ENCODE measurements at regions not wholly inside any gene's neighbourhood (a gene's known extent, or its start where the extent isn't known, plus 50 kb on each side); places are given as distances from the start of the nearest gene placed in this dataset.
"Not testable (repeated sequence)": the region's sequence is repeated elsewhere in the genome, so short reads cannot be mapped to it uniquely, and the experiment has no call there.

DNA sequence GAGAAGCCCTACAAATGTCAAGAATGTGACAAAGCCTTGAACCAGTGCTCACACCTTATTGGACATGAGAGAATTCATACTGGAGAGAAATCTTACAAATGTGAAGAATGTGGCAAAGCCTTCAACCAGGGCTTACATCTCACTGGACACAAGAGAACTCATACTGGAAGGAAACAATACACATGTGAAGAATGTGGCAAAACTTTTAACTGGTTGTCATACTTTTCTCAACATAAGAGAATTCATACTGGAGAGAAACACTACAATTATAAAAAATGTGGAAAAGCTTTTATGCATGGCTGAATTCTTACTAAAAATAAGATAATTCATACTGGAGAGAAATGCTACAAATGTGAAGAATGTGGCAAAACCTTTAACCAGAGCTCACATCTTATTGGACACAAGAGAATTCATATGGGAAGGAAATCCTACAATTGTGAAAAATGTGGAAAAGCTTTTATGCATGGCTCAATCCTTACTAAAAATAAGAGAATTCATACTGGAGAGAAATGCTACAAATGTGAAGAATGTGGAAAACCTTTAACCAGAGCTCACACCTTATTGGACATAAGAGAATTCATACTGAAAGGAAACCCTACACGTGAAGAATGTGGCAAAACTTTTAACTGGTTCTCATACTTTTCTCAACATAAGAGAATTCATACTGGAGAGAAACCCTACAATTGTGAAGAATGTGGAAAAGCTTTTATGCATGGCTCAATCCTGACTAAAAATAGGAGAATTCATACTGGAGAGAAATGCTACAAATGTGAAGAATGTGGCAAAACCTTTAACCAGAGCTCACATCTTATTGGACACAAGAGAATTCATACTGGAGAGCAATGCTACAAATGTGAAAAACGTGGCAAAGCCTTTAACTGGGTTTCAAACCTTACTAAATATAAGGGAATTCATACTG is 350.6 kb upstream of the NUPR2 start:
- not testable (repeated sequence) for DNase-seq (ENCODE audit: low read depth in 2 of 2)

DNA sequence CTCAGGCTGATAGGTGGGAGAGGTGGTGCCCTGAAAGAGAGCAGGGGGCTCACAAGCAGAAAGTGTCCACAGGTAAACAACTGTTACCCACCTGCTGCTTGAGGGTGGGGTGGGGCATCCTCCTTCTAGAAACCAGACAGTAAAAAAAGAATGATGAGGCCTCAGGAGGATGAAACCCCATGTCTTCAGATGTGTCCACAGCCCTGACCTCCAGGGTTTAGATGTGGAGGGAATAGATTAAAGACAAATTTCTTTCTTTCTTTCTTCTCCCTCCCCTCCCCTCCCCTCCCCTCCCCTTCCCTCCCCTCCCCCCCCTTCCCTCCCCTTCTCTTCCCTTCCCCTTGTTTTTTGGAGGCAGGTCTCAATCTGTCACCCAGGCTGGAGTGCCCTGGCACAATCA is 333.5 kb upstream of the NUPR2 start:
- DNase-seq (ENCODE audit: low read depth in 2 of 2): no peak

DNA sequence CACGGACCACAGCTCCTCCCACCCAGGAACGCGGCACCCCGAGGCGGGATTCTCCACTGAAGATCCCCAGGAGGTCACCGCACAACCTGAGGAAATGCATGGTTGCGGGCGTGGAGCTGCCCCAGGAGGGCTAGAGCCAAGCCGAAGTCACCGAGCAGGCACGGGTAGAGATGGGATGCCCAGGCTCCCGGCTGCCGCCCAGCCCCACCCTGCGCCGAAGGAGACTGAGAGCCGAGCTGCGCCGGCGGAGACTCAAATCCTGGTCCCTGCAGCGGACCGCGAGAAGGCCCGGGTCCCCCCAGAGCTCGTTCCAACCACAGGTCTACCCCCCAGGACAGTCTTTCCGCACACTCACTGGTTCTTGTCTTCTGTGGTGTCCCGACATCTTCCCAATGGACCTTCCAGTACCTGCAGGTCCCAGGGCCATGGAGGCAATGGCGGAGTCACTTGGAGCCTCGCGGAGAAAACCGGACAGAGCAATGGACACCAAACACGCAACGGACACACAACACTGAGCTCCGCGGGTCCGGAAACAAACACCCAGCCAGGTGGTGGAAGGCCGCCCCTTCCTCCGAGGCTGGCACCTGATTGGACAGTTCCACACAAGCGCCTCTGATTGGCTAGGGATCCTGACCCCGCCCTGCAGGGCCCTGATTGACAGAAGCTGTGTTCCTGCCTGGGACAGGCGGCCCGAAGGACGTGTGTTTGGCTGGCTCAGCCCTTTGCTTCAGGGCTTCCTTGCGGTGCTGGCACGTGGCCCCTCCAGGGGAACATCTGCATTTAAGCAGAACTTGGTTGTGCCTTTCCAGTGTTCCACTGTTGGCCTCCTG is 331.9 kb upstream of the NUPR2 start:
- DNase-seq (ENCODE audit: low read depth in 2 of 2): no peak

DNA sequence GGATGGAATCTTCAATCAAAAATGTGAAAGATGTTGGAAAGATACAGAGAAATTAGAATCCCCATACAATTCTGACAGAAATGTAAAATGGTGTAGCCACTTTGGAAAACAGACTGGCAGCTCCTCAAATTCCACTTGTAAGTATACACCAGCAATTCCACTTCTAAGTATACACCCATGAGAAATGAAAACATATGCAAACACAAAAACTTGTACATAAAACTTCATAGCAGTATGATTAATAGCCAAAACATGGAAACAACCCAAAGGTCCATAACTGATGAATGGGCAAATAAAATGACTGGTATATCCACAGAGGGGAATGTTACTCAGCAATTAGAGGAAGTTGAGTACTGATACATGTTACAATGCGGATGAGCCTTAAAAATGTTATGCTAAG is 304.3 kb upstream of the NUPR2 start:
- not testable (repeated sequence) for DNase-seq (ENCODE audit: low read depth in 2 of 2)

DNA sequence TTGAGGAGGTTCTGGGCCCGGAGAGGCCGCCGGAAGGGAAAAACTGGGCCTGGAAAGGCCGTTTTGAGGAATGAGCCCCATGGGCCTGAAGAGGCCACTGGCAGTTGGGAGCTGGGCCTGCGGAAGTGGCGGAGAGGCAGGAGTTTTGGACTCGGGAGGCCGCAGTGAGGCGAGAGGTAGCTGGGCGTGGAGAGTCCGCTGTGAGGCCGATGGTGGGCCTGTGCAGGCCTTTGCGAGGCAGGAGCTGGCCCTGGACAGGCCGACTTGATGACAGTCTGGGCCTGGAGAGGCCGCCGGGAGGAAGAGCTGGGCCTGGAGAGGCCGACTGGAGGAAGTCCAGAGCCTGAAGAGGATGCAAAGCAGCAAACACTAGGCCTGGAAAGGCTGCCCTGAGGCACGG is 259.0 kb upstream of the NUPR2 start:
- DNase-seq (ENCODE audit: low read depth in 2 of 2): no peak

DNA sequence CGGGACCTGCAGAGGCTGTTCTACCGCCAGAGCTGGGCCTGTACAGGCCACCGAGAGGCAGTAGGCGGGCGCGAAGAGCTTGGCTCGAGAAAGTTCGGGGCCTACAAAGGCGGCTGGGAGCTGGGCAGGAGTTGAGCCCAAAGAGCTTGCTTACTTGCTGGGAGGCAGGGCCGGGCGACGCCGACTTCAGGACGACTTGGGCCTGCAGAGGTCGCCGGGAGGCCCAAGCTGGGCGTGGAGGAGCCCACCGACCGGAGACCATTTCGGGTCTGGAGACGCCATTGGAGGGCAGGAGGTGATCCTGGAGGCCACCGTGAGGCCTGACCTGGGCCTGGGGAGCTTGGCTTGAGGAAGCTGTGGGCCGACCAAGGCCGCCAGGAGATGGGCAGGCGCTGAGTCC is 258.4 kb upstream of the NUPR2 start:
- not testable (repeated sequence) for DNase-seq (ENCODE audit: low read depth in 2 of 2)

DNA sequence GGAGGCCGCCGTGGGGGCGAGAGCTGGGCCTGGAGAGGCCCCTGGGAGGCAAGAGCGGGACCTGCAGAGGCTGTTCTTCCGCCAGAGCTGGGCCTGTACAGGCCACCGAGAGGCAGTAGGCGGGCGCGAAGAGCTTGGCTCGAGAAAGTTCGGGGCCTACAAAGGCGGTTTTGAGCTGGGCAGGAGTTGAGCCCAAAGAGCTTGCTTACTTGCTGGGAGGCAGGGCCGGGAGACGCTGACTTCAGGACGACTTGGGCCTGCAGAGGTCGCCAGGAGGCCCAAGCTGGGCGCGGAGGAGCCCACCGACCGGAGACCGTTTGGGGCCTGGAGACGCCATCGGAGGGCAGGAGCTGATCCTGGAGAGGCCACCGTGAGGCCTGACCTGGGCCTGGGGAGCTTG is 257.1 kb upstream of the NUPR2 start:
- DNase-seq (ENCODE audit: low read depth in 2 of 2): peak in 1 of 2 donors; percentile 56

DNA sequence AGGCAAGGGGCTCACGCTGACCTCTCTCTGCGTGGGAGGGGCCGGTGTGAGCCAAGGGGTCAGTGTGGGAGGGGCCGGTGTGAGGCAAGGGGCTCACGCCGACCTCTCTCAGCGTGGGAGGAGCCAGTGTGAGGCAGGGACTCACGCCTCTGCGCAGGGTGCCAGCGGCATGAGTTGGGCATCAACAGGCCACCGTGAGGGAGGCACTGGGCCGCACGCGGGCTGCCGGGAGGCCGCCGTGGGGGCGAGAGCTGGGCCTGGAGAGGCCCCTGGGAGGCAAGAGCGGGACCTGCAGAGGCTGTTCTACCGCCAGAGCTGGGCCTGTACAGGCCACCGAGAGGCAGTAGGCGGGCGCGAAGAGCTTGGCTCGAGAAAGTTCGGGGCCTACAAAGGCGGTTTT is 255.6 kb upstream of the NUPR2 start:
- DNase-seq (ENCODE audit: low read depth in 2 of 2): peak in 1 of 2 donors; percentile 3

DNA sequence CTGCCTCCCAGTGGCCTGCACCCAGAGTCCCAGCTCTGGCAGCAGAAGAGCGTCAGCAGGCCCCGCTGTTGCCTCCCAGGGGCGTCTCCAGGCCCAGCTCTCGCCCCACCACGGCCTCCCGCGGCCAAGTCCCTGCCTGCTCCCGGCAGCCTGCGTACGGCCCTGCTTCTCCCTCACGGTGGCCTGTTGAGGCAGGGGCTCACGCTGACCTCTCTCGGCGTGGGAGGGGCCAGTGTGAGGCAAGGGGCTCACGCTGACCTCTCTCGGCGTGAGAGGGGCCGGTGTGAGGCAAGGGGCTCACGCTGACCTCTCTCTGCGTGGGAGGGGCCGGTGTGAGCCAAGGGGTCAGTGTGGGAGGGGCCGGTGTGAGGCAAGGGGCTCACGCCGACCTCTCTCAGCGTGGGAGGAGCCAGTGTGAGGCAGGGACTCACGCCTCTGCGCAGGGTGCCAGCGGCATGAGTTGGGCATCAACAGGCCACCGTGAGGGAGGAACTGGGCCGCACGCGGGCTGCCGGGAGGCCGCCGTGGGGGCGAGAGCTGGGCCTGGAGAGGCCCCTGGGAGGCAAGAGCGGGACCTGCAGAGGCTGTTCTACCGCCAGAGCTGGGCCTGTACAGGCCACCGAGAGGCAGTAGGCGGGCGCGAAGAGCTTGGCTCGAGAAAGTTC is 254.1 kb upstream of the NUPR2 start:
- not testable (repeated sequence) for DNase-seq (ENCODE audit: low read depth in 2 of 2)

DNA sequence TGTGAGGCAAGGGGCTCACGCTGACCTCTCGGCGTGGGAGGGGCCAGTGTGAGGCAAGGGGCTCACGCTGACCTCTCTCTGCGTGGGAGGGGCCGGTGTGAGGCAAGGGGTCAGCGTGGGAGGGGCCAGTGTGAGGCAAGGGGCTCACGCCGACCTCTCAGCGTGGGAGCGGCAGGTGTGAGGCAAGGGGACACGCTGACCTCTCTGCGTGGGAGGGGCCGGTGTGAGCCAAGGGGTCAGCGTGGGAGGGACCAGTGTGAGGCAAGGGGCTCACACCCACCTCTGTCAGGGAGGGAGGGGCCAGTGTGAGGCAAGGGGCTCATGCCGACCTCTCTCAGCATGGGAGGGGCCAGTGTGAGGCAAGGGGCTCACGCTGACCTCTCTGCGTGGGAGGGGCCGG is 251.7 kb upstream of the NUPR2 start:
- not testable (repeated sequence) for DNase-seq (ENCODE audit: low read depth in 2 of 2)

DNA sequence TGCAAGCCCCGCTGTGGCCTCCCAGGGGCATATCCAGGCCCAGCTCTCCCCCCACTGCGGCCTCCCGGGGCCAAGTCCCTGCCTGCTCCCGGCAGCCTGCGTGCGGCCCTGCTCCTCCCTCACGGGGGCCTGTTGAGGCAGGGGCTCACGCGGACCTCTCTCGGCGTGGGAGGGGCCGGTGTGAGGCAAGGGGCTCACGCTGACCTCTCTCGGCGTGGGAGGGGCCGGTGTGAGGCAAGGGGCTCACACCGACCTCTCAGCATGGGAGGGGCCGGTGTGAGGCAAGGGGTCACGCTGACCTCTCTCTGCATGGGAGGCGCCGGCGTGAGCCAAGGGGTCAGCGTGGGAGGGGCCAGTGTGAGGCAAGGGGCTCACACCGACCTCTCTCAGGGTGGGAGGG is 251.2 kb upstream of the NUPR2 start:
- not testable (repeated sequence) for DNase-seq (ENCODE audit: low read depth in 2 of 2)

DNA sequence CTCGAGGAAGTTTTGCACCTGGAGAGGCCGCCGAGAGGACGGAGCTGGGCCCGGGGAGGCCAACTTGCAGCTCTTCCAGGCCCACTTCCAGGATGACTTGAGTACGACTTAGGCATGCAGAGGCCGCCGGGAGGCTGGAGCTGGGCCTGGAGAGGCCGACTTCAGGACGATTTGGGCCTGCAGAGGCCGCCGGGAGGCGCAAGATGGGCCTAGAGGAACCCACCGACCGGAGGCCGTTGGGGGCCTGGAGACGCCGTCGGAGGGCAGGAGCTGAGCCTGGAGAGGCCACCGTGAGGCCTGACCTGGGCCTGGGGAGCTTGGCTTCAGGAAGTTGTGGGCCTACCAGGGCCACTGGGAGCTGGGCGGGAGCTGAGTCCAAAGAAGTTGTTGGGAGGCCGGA is 250.5 kb upstream of the NUPR2 start:
- DNase-seq (ENCODE audit: low read depth in 2 of 2): not testable (repeated sequence)

DNA sequence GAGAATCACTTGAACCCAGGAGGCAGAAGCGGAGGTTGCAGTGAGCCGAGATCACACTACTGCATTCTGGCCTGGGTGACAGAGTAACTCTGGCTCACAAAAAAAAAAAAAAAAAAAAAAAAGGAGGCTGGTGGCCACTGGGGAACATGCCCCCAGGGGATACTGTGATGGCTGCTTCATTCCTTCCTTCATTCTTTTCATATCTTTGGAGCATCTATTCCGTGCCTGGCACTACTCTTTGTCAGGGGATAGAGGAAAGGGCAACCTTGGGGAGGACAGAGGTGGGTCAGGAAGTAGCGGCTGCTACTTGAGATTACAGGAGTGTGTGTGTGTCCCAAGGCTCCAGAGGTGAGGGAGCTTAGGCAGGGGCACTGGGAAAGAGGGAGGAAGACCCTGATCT is 236.4 kb upstream of the NUPR2 start:
- not testable (repeated sequence) for DNase-seq (ENCODE audit: low read depth in 2 of 2)

DNA sequence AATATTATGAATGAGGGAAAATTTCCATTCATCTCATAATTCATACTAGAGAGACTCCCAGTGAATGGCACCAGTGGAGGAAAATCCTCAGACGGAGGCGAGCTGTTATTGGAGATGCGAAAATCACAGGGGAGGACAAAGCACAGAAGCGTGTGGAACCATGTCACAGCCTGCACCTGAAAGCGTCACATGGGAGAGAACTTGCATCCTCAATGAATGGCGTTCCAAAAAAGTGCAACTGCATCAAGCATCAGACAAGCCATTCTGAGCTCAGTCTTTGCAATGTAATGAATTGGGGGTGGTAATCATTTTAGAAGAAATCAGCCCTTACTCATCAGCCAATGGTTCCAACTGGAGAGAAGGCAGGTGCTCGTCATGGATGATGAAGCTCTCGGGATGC is 235.0 kb upstream of the NUPR2 start:
- DNase-seq (ENCODE audit: low read depth in 2 of 2): not testable (repeated sequence)

DNA sequence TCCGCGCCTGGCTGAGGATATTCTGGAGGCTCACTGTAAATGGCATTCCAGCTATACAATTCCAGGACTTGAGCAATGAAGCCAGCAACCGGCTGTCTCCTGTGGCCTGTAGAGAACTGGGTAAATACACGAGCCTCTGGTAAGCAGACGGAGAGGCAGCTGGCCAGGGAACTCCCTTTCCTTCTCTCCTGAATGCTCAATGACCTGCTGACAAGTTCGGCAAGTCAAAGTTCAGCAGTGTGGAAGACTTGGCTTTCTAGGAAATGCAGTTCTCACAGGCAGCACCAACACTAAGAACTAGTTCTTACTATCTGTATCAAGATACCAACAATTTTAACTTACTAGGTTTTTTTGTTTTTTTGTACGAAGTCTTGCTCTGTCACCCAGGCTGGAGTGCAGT is 232.1 kb upstream of the NUPR2 start:
- not testable (repeated sequence) for DNase-seq (ENCODE audit: low read depth in 2 of 2)

DNA sequence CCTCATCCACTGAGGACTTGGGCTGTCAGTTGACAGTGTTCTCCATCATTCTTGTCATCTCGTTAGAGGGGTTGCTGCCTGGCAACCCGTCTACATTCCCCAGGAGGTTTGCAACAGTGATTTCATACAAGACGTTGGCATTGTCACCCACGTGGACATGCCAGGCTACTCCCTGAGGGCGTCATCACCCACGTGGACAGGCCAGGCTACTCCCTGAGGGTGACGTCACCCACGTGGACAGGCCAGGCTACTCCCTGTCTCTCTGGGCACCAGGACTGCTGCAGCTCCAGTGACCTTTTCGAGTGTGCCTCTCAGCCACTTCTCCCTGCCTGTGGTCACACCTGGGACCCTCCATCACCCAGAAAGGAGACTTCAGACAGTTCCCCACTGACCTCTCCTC is 212.1 kb upstream of the NUPR2 start:
- not testable (repeated sequence) for DNase-seq (ENCODE audit: low read depth in 2 of 2)

DNA sequence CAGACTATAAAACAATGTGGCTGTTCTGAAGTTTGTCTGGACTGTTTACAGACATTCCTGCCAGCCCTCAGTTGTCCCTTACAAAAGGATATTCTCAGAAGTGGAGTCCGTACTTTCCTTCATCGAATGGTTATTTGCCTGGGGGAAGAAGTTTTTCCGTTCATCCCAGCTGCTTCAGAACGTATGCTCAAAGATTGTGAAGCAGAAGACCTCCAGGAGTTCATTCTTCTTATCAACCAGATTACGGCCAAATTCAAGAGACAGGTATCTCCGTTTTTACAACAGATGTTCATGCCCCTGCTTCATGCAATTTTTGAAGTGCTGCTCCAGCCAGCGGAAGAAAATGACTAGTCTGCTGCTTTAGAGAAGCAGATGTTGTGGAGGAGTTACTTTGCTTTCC is 174.3 kb upstream of the NUPR2 start:
- no peak for DNase-seq (ENCODE audit: low read depth in 2 of 2)

DNA sequence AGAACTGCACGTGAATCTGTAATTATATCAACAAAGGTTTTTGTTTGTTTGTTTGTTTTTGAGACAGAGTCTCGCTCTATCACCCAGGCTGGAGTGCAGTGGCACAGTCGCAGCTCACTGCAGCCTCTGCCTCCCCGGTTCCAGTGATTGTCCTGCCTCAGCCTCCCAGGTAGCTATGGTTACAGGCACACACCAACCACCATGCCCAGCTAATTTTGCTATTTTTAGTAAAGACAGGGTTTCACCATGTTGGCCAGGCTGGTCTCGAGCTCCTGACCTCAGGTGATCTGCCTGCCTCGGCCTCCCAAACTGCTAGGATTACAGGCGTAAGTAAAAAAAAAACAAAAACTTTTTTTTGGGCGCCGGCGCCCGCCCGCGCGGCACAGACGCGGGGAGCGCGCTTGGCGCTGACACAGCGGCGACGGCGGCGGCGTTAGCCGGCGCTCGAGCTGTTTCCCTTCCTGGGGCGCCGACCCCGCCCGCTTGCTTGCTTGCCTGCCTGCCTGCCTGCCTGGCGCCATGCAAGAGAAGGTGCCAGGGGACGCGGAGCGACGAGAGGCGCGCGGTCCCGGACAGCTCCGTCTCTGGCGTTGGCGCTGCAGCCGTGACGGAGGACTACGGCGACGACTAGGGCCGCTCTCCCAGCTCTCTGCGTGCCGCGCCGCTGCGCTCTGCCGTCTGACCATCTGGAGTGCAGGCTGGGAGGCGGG is 171.4 kb upstream of the NUPR2 start:
- DNase-seq (ENCODE audit: low read depth in 2 of 2): no peak

DNA sequence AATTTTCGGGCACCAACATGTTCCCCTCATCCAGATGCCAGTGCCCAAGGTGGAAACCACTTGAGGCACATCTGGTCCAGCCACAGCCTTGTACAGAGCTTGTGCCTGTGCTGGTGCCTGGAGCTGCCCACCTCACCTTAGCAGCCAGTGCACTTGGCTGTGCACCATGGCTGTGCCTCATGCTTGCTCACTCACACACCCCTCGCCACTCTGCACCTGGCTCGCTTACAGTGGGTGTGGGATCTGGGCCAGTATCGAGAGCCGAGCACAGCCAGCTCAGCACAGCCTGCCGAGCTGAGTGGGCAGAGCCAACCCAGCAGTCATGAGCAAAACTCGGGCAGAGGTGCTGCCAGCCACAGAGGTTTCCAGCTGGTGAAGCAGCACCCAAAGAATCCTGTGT is 139.9 kb upstream of the NUPR2 start:
- no peak for DNase-seq (ENCODE audit: low read depth in 2 of 2)

DNA sequence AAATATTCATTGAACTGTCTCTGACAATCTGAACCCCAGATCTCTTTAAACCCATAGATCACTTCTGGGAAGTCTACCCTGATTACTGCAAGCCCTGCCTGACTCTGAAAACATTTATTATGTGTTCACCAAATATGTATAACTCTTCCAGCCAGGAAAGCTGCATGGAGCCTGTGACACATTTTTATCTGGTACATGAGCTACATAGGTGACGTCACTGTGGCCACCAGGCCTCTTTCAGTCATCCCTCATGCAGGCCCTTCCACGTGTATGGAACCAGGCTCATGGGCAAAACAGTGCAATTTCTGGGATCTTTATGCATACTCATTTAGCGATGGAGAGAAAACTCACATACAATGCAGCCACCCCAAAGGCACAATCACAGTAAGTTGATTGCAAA is 133.9 kb upstream of the NUPR2 start:
- DNase-seq (ENCODE audit: low read depth in 2 of 2): no peak

DNA sequence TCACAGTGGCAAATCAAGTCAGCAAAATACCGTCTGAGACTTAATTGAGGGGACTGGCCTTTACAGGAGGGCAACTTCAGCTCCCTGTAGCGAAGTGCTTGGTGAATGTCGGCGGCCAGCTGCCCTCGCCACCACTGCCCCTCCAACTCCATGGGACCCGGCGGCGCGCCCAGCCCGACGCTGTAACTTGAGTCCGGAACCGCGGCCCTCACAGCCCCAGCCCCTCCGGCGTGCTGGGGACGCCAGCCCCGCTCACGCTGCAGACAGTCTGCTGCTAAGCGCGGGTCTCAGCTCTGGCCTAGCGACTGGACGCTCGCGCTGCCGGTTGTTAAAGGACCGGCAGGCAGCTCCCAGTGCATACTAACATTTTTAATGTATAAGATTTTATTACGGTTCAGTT is 113.4 kb upstream of the NUPR2 start:
- DNase-seq (ENCODE audit: low read depth in 2 of 2): no peak

DNA sequence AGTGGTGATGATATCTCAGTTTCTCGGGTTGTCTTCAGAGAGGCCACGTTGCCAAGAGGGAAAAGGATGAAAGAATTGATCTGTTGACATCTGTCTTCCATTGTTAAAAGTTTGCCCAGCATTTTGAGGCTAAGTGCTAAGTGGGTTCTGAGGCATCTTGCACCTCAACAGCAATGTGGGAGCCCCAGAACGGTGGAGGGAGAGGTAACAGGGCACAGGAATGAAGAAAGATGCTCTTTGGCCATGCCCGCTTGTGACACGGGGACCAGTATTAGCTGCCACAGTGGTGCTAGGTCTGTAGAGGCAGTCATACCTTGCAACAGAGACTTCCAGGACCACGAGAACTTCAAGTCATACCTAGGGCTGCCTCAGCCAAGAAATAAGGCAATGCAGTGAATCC is 106.6 kb upstream of the NUPR2 start:
- no peak for DNase-seq (ENCODE audit: low read depth in 2 of 2)
